ENCODE measurements at regions not wholly inside any gene's neighbourhood (a gene's known extent, or its start where the extent isn't known, plus 50 kb on each side); places are given as distances from the start of the nearest gene placed in this dataset.
"Not testable (repeated sequence)": the region's sequence is repeated elsewhere in the genome, so short reads cannot be mapped to it uniquely, and the experiment has no call there.

- in situ Hi-C loops (cut with MboI; ENCODE audit: low sequenced_read_pairs), result no loop called here
These were observed 339.9 kb upstream of the ADARB2 start for GRCh38 chr10:2077231-2077630.

DNA sequence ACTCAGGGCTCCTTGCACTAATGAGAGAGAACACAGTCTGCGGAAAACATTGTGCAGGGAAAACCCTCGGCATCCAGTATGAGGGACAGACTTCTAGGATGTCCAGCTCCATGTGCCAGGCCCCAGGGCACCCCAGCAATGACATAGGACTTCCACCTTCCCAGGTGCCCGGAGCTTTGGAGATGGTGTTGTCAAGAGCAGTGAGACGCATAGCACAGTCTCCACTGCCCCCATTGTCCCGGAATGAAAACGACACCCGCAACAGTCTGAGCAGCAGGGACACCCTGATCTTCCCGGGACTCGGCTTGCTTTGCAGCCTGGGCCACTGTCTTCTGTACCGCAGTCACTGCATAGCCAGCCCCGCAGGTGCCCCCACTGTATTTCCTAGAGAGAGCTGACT lies 339.2 kb upstream of the ADARB2 start:
- in situ Hi-C loops (cut with MboI; ENCODE audit: low sequenced_read_pairs), result no loop called here

GRCh38 chr10:2067015-2067414 lies 329.7 kb upstream of the ADARB2 start:
- in situ Hi-C loops (cut with MboI; ENCODE audit: low sequenced_read_pairs), result no loop called here

GRCh38 chr10:2054728-2055127 lies 317.4 kb upstream of the ADARB2 start:
- in situ Hi-C loops (cut with MboI; ENCODE audit: low sequenced_read_pairs), result no loop called here

DNA sequence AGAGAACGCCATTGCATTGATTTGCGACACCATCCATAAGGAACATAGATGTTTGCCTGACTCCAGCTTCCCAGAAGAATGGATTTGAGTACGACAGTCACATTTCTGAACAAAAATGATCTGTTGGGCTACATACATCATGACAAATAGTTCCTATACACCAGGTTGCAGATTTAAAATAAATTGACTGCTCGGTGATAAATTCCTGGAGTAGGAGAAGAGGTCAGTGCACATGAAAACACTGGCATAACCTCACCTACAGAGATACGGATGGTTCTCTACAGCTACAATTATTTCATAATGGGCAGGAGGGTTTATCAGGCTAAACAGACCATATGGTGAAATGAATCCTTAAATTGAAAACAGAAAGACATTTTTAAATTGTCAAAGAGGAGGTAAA lies 316.5 kb upstream of the ADARB2 start:
- in situ Hi-C loops (cut with MboI; ENCODE audit: low sequenced_read_pairs), result no loop called here

GRCh38 chr10:2051108-2051507 lies 313.8 kb upstream of the ADARB2 start:
- in situ Hi-C loops (cut with MboI; ENCODE audit: low sequenced_read_pairs), result no loop called here

DNA sequence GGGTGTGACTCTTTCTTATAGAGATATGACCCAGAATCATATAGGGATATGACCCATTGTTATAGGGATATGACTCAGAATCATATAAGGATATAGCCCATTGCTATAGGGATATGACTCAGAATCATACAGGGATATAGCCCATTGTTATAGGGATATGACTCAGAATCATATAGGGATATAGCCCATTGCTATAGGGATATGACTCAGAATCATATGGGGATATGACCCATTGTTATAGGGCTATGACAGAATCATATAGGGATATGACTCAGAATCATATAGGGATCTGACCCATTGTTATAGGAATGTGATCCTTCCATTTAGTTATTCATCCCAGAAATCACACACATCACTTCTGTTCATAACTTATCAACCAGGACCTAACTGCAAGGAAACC lies 312.2 kb upstream of the ADARB2 start:
- in situ Hi-C loops (cut with MboI; ENCODE audit: low sequenced_read_pairs), result no loop called here

- in situ Hi-C loops (cut with MboI; ENCODE audit: low sequenced_read_pairs), result no loop called here
These were observed 311.1 kb upstream of the ADARB2 start for GRCh38 chr10:2048337-2048973.

GRCh38 chr10:2047679-2048078 lies 310.4 kb upstream of the ADARB2 start:
- in situ Hi-C loops (cut with MboI; ENCODE audit: low sequenced_read_pairs), result no loop called here

GRCh38 chr10:2043379-2043778 lies 306.1 kb upstream of the ADARB2 start:
- in situ Hi-C loops (cut with MboI; ENCODE audit: low sequenced_read_pairs), result no loop called here

- in situ Hi-C loops (cut with MboI; ENCODE audit: low sequenced_read_pairs), result no loop called here
These were observed 300.7 kb upstream of the ADARB2 start for GRCh38 chr10:2038036-2038435.

GRCh38 chr10:2037246-2037645 lies 299.9 kb upstream of the ADARB2 start:
- in situ Hi-C loops (cut with MboI; ENCODE audit: low sequenced_read_pairs), result no loop called here

DNA sequence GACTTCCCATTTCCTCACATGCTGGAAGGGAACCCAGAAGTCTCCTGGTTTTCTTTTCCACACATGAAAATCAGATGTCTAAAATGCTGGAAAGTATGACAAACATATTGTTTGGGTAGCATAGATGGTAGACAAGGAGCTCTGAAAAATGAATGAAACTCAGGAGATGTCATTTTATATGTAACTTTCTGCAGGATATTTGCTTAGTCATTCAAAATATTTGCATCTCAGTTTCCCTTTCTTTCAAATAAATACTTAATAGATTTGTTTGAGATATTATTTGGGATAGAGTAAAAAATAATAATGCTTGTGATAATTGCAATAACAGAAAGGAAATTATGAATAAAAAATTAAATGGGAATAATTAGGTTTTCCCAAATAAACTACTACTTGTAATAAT lies 298.9 kb upstream of the ADARB2 start:
- in situ Hi-C loops (cut with MboI; ENCODE audit: low sequenced_read_pairs), result no loop called here

DNA sequence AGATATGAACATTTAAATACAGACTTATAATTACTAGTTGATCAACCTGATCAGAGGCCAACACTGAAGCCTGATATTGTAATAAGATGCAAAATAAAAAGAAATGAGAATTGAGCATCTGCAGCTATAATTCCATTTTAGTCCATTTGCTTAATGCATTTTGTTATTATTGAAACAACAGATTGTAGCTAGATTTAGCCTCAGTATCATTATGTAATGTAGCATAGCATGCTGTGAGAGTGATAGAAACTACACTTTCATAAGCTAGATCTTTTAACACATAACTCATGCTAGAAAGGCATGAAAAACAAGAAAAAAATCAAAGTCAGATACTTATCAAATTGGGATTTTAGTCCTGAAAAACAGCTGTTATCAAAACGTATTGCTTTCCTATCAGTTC lies 292.7 kb upstream of the ADARB2 start:
- in situ Hi-C loops (cut with MboI; ENCODE audit: low sequenced_read_pairs), result no loop called here

- in situ Hi-C loops (cut with MboI; ENCODE audit: low sequenced_read_pairs), result no loop called here
These were observed 289.6 kb upstream of the ADARB2 start for GRCh38 chr10:2026936-2027335.

- in situ Hi-C loops (cut with MboI; ENCODE audit: low sequenced_read_pairs), result not testable (repeated sequence)
These were observed 287.4 kb upstream of the ADARB2 start for GRCh38 chr10:2024750-2025149.

- in situ Hi-C loops (cut with MboI; ENCODE audit: low sequenced_read_pairs), result no loop called here
These were observed 286.4 kb upstream of the ADARB2 start for GRCh38 chr10:2023687-2024086.

GRCh38 chr10:2022401-2022800 lies 285.1 kb upstream of the ADARB2 start:
- in situ Hi-C loops (cut with MboI; ENCODE audit: low sequenced_read_pairs), result no loop called here

DNA sequence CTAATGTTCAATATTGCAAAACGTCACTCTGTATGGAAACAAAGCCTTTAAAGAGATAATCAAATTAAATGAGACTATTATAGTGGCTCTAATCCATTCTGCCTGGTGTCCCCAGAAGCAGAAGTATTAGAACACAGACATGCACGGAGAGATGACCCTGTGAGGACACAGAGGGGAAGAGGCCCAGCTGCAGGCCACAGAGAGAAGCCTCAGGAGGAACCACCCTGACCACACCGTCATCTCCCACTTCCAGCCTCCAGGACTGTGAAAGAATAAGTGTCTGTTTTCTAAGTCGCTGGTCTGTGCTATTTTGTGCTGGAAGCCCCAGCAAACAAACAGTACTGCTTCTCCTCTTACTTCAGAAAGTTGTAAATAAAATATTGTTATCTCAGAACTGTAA lies 283.5 kb upstream of the ADARB2 start:
- in situ Hi-C loops (cut with MboI; ENCODE audit: low sequenced_read_pairs), result no loop called here

DNA sequence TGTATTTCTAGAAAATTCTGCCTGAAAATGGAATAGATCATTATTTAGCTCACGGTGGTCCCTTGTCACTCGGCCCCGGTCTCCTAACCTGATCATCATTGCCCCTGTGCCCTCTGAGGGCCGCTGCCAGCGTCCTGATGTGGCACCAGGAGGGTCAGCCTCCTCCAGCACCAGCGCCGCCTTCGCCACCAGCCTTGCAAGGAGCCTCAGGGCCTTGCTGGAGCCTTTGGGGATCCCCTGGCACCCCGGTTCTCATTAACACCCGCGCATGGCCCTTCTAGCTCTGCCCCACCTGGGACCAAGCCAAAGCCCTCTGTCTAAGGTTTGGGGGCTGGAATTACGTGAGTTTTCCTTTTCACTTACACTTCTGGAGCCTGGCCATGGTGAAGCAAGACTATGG lies 282.5 kb upstream of the ADARB2 start:
- in situ Hi-C loops (cut with MboI; ENCODE audit: low sequenced_read_pairs), result no loop called here

DNA sequence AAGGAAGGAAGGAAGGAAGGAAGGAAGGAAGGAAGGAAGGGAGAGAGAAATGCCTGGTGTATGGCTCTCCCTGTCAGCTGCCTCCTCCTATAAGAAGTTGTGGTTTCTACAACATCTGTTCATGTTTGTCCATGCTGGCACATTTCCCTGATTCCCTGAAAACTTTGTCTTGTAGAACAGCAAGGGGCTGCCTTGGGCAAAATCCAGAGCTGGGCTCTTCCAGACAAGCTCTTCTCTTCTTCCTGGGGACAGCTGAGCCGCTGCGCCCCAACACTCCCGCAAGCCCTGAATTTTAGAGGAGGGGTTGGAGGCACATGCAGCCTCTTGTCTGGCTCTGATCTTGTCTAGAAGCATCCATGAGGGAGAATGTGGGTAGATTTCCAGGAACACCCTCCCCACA lies 282.0 kb upstream of the ADARB2 start:
- in situ Hi-C loops (cut with MboI; ENCODE audit: low sequenced_read_pairs), result no loop called here

- in situ Hi-C loops (cut with MboI; ENCODE audit: low sequenced_read_pairs), result no loop called here
These were observed 277.2 kb upstream of the ADARB2 start for GRCh38 chr10:2014541-2014940.

DNA sequence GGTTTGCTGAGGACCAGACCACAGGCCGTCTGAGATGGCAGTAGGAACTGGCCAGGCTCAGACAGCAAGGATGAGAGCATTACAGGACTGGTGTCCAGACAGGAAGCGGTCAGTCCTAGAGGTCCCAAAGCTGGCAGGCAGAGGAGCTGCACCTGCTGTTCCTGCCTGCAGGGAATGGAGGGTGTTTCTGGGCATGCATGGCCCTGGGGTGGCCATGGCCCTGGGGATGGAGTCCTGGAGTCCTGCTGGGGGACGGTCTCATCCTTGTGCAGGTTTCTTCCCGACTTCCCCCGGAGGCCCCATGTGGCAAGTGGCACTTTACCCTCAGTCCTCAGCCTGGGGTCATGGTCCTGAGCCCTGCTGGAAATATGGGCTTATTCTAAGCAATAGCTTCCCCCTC lies 274.9 kb upstream of the ADARB2 start:
- in situ Hi-C loops (cut with MboI; ENCODE audit: low sequenced_read_pairs), result no loop called here
